A549 (cell line): ENCODE measurements at regions not wholly inside any gene's neighbourhood (a gene's known extent, or its start where the extent isn't known, plus 50 kb on each side); places are given as distances from the start of the nearest gene placed in this dataset.
"Not testable (repeated sequence)": the region's sequence is repeated elsewhere in the genome, so short reads cannot be mapped to it uniquely, and the experiment has no call there.

Experiments used
- BHLHE40 ChIP-seq: IDR thresholded peaks from 2 replicates; pipeline ENCODE4 v1.6.1; 2012; ENCODE audit warnings: low read depth, low read length, inconsistent platforms
- CBX8 ChIP-seq: fragments of 200-600 bp; sonication (generic); IDR thresholded peaks from 2 replicates; pipeline ENCODE4 v1.6.1; 2016
- EP300 ChIP-seq, 2 experiments: fragments of >200 bp; sonication (Bioruptor Twin); formaldehyde crosslinking; IDR thresholded peaks; 2 replicates in 1 of 2; 3 replicates in 1 of 2; pipeline ENCODE4 v1.6.1; 2016 to 2017
- JUN ChIP-seq, 2 experiments: fragments of >200 bp; sonication (Bioruptor Twin); formaldehyde crosslinking; IDR thresholded peaks; 2 replicates in 1 of 2; 3 replicates in 1 of 2; pipeline ENCODE4 v1.6.1; 2016 to 2017
- JUNB ChIP-seq: fragments of >200 bp; sonication (Bioruptor Twin); formaldehyde crosslinking; IDR thresholded peaks from 2 replicates; pipeline ENCODE4 v1.6.1; 2016
- PHF8 ChIP-seq: fragments of 200-600 bp; sonication (generic); IDR thresholded peaks from 2 replicates; pipeline ENCODE4 v1.6.1; 2016; ENCODE audit warnings: low read depth, mild to moderate bottlenecking, antibody characterized with exemption, moderate library complexity, borderline replicate concordance
- POLR2A ChIP-seq: IDR thresholded peaks from 2 replicates; pipeline ENCODE4 v1.6.1; 2012; ENCODE audit warnings: mild to moderate bottlenecking, low read length
- RCOR1 ChIP-seq: fragments of 150-350 bp; IDR thresholded peaks from 2 replicates; pipeline ENCODE4 v1.6.1; 2014; ENCODE audit warnings: antibody characterized with exemption, low read length, low read depth
- RFX5 ChIP-seq: fragments of 450-650 bp; IDR thresholded peaks from 2 replicates; pipeline ENCODE4 v1.7.1; 2014; ENCODE audit warnings: antibody characterized with exemption, mild to moderate bottlenecking, moderate library complexity
- USF2 ChIP-seq: fragments of 450-650 bp; IDR thresholded peaks from 2 replicates; pipeline ENCODE4 v1.6.1; 2014; ENCODE audit warnings: antibody characterized with exemption
- ZFP36 ChIP-seq: fragments of 450-650 bp; IDR thresholded peaks from 2 replicates; pipeline ENCODE4 v1.6.1; 2014; ENCODE audit warnings: borderline replicate concordance; ENCODE audit not compliant: partially characterized antibody
- TF ChIP-seq, protein P1 (sequence below): fragments of 200-600 bp; sonication (generic); IDR thresholded peaks from 2 replicates; pipeline ENCODE4 v1.6.1; 2016; ENCODE audit warnings: antibody characterized with exemption, mild to moderate bottlenecking, moderate library complexity
- TF ChIP-seq, protein P2 (sequence below): fragments of >200 bp; sonication (Bioruptor Twin); formaldehyde crosslinking; IDR thresholded peaks from 3 replicates; pipeline ENCODE4 v1.5.1; 2016

DNA sequence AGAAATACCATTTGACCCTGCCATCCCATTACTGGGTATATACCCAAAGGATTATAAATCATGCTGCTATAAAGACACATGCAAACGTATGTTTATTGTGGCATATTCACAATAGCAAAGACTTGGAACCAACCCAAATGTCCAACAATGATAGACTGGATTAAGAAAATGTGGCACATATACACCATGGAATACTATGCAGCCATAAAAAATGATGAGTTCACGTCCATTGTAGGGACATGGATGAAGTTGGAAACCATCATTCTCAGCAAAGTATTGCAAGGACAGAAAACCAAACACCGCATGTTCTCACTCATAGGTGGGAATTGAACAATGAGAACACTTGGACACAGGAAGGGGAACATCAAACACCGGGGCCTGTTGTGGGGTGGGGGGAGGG lies 128.0 kb upstream of the LGR5 start:
- TF ChIP-seq, protein P1, sequence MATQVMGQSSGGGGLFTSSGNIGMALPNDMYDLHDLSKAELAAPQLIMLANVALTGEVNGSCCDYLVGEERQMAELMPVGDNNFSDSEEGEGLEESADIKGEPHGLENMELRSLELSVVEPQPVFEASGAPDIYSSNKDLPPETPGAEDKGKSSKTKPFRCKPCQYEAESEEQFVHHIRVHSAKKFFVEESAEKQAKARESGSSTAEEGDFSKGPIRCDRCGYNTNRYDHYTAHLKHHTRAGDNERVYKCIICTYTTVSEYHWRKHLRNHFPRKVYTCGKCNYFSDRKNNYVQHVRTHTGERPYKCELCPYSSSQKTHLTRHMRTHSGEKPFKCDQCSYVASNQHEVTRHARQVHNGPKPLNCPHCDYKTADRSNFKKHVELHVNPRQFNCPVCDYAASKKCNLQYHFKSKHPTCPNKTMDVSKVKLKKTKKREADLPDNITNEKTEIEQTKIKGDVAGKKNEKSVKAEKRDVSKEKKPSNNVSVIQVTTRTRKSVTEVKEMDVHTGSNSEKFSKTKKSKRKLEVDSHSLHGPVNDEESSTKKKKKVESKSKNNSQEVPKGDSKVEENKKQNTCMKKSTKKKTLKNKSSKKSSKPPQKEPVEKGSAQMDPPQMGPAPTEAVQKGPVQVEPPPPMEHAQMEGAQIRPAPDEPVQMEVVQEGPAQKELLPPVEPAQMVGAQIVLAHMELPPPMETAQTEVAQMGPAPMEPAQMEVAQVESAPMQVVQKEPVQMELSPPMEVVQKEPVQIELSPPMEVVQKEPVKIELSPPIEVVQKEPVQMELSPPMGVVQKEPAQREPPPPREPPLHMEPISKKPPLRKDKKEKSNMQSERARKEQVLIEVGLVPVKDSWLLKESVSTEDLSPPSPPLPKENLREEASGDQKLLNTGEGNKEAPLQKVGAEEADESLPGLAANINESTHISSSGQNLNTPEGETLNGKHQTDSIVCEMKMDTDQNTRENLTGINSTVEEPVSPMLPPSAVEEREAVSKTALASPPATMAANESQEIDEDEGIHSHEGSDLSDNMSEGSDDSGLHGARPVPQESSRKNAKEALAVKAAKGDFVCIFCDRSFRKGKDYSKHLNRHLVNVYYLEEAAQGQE = not testable (repeated sequence)
- TF ChIP-seq USF2; RFX5; POLR2A; JUNB; BHLHE40; ZFP36; PHF8; JUN (IDR thresholded peaks at IDR 0.05); CBX8; EP300 (IDR thresholded peaks at IDR 0.05); RCOR1: not testable (repeated sequence)
- TF ChIP-seq, protein P2, sequence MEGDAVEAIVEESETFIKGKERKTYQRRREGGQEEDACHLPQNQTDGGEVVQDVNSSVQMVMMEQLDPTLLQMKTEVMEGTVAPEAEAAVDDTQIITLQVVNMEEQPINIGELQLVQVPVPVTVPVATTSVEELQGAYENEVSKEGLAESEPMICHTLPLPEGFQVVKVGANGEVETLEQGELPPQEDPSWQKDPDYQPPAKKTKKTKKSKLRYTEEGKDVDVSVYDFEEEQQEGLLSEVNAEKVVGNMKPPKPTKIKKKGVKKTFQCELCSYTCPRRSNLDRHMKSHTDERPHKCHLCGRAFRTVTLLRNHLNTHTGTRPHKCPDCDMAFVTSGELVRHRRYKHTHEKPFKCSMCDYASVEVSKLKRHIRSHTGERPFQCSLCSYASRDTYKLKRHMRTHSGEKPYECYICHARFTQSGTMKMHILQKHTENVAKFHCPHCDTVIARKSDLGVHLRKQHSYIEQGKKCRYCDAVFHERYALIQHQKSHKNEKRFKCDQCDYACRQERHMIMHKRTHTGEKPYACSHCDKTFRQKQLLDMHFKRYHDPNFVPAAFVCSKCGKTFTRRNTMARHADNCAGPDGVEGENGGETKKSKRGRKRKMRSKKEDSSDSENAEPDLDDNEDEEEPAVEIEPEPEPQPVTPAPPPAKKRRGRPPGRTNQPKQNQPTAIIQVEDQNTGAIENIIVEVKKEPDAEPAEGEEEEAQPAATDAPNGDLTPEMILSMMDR = not testable (repeated sequence)
